ENCODE measurements at regions not wholly inside any gene's neighbourhood (a gene's known extent, or its start where the extent isn't known, plus 50 kb on each side); places are given as distances from the start of the nearest gene placed in this dataset.

DNA sequence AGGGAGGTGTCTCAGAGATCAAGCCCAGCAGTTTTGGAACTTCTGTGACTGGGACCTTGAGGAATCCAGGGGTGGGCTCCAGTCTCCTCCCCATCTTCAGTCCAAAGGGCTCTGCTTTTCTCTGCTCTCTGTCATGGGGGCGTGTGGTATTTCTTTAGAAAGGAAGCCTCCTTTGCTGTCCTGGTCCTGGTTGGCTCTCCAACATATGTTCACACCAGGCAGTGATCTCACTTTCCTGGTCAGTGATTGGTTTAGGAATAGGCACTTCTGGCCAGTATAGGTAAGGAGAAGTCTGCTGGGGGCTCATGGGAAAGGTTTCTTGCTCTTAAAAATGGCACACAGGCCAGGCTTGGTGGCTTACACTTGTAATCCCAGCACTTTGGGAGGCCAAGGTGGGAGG lies 115.5 kb upstream of the HAAO start:
- Mint-ChIP-seq H3K36me3 (ENCODE audit: low read depth) (no peaks in the 10 kb centered on the region), H3K27me3 (ENCODE audit: insufficient read depth, low read depth, poor library complexity) (peaks cover 6% of the 10 kb centered on the region), H3K4me3 (no peak overlapping the region), H3K9me3 (no peaks in the 10 kb centered on the region), H3K4me1 (peaks cover 21% of the 10 kb centered on the region), H3K27ac (no peak overlapping the region; the same call in 1 of the 2 replicates)
- no peaks in the 10 kb centered on the region for H3K79me2 ChIP-seq (replicated peaks; ENCODE audit: insufficient read depth)
- no peak overlapping the region for H2AFZ ChIP-seq
- DNase-seq (ENCODE audit: low spot score), result no peak
- ATAC-seq, result no peak
- no peak overlapping the region for H3K4me3 ChIP-seq
- no peaks in the 10 kb centered on the region for H3K36me3 ChIP-seq (ENCODE audit: insufficient read depth)
- H3K4me2 ChIP-seq, result no peak overlapping the region
- H3K4me1 ChIP-seq (ENCODE audit: insufficient read depth), result peaks cover 14% of the 10 kb centered on the region
- TF ChIP-seq ZNF331 (CRISPR knock-in tag; IDR thresholded peaks at IDR 0.05; ENCODE audit: low read depth) (no peak), EZH2phosphoT487 (IDR thresholded peaks at IDR 0.05; ENCODE audit: unreplicated experiment) (no peak), STAT1 (IDR thresholded peaks at IDR 0.05; ENCODE audit: unreplicated experiment) (no peak), JUNB (IDR thresholded peaks at IDR 0.05; ENCODE audit: unreplicated experiment) (no peak), CREB1 (CRISPR knock-in tag; IDR thresholded peaks at IDR 0.05; ENCODE audit: low read depth) (no peak), ZNF114 (CRISPR knock-in tag; IDR thresholded peaks at IDR 0.05) (no peak), EZH2 (IDR thresholded peaks at IDR 0.05; ENCODE audit: low read depth, unreplicated experiment) (no peak), POLR2AphosphoS5 (IDR thresholded peaks at IDR 0.05; ENCODE audit: low read depth) (no peak), REST (IDR thresholded peaks at IDR 0.05; ENCODE audit: unreplicated experiment) (no peak), NANOG (IDR thresholded peaks at IDR 0.05; ENCODE audit: borderline replicate concordance) (no peak)
- TF ChIP-seq, protein P1, sequence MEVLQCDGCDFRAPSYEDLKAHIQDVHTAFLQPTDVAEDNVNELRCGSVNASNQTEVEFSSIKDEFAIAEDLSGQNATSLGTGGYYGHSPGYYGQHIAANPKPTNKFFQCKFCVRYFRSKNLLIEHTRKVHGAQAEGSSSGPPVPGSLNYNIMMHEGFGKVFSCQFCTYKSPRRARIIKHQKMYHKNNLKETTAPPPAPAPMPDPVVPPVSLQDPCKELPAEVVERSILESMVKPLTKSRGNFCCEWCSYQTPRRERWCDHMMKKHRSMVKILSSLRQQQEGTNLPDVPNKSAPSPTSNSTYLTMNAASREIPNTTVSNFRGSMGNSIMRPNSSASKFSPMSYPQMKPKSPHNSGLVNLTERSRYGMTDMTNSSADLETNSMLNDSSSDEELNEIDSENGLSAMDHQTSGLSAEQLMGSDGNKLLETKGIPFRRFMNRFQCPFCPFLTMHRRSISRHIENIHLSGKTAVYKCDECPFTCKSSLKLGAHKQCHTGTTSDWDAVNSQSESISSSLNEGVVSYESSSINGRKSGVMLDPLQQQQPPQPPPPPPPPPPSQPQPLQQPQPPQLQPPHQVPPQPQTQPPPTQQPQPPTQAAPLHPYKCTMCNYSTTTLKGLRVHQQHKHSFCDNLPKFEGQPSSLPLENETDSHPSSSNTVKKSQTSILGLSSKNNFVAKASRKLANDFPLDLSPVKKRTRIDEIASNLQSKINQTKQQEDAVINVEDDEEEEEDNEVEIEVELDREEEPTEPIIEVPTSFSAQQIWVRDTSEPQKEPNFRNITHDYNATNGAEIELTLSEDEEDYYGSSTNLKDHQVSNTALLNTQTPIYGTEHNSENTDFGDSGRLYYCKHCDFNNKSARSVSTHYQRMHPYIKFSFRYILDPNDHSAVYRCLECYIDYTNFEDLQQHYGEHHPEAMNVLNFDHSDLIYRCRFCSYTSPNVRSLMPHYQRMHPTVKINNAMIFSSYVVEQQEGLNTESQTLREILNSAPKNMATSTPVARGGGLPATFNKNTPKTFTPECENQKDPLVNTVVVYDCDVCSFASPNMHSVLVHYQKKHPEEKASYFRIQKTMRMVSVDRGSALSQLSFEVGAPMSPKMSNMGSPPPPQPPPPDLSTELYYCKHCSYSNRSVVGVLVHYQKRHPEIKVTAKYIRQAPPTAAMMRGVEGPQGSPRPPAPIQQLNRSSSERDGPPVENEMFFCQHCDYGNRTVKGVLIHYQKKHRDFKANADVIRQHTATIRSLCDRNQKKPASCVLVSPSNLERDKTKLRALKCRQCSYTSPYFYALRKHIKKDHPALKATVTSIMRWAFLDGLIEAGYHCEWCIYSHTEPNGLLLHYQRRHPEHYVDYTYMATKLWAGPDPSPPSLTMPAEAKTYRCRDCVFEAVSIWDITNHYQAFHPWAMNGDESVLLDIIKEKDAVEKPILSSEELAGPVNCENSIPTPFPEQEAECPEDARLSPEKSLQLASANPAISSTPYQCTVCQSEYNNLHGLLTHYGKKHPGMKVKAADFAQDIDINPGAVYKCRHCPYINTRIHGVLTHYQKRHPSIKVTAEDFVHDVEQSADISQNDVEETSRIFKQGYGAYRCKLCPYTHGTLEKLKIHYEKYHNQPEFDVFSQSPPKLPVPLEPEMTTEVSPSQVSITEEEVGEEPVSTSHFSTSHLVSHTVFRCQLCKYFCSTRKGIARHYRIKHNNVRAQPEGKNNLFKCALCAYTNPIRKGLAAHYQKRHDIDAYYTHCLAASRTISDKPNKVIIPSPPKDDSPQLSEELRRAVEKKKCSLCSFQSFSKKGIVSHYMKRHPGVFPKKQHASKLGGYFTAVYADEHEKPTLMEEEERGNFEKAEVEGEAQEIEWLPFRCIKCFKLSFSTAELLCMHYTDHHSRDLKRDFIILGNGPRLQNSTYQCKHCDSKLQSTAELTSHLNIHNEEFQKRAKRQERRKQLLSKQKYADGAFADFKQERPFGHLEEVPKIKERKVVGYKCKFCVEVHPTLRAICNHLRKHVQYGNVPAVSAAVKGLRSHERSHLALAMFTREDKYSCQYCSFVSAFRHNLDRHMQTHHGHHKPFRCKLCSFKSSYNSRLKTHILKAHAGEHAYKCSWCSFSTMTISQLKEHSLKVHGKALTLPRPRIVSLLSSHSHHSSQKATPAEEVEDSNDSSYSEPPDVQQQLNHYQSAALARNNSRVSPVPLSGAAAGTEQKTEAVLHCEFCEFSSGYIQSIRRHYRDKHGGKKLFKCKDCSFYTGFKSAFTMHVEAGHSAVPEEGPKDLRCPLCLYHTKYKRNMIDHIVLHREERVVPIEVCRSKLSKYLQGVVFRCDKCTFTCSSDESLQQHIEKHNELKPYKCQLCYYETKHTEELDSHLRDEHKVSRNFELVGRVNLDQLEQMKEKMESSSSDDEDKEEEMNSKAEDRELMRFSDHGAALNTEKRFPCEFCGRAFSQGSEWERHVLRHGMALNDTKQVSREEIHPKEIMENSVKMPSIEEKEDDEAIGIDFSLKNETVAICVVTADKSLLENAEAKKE (CRISPR knock-in tag; IDR thresholded peaks at IDR 0.05), result no peak
- TF ChIP-seq, protein P2, sequence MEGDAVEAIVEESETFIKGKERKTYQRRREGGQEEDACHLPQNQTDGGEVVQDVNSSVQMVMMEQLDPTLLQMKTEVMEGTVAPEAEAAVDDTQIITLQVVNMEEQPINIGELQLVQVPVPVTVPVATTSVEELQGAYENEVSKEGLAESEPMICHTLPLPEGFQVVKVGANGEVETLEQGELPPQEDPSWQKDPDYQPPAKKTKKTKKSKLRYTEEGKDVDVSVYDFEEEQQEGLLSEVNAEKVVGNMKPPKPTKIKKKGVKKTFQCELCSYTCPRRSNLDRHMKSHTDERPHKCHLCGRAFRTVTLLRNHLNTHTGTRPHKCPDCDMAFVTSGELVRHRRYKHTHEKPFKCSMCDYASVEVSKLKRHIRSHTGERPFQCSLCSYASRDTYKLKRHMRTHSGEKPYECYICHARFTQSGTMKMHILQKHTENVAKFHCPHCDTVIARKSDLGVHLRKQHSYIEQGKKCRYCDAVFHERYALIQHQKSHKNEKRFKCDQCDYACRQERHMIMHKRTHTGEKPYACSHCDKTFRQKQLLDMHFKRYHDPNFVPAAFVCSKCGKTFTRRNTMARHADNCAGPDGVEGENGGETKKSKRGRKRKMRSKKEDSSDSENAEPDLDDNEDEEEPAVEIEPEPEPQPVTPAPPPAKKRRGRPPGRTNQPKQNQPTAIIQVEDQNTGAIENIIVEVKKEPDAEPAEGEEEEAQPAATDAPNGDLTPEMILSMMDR (conservative IDR thresholded peaks at IDR 0.05; ENCODE audit: low read depth in 2 of 2), result no peak
- TF ChIP-seq, protein P3, sequence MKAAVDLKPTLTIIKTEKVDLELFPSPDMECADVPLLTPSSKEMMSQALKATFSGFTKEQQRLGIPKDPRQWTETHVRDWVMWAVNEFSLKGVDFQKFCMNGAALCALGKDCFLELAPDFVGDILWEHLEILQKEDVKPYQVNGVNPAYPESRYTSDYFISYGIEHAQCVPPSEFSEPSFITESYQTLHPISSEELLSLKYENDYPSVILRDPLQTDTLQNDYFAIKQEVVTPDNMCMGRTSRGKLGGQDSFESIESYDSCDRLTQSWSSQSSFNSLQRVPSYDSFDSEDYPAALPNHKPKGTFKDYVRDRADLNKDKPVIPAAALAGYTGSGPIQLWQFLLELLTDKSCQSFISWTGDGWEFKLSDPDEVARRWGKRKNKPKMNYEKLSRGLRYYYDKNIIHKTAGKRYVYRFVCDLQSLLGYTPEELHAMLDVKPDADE (IDR thresholded peaks at IDR 0.05), result no peak
- H3K27ac ChIP-seq (ENCODE audit: low read depth), result no peak overlapping the region
- H3K27me3 ChIP-seq (ENCODE audit: insufficient read depth), result no peaks in the 10 kb centered on the region
- H3F3A ChIP-seq (replicated peaks; ENCODE audit: low read depth), result no peaks in the 10 kb centered on the region
- 0 out of 2 replicates have a peak, but pooled peaks cover 6% of the 10 kb centered on the region for H3K9me2 ChIP-seq (ENCODE audit: insufficient read depth)
- no peaks in the 10 kb centered on the region for H4K20me1 ChIP-seq (replicated peaks; ENCODE audit: insufficient read depth)

Data from GM23338 (cell line).